ENCODE measurements at regions not wholly inside any gene's neighbourhood (a gene's known extent, or its start where the extent isn't known, plus 50 kb on each side); places are given as distances from the start of the nearest gene placed in this dataset.

DNA sequence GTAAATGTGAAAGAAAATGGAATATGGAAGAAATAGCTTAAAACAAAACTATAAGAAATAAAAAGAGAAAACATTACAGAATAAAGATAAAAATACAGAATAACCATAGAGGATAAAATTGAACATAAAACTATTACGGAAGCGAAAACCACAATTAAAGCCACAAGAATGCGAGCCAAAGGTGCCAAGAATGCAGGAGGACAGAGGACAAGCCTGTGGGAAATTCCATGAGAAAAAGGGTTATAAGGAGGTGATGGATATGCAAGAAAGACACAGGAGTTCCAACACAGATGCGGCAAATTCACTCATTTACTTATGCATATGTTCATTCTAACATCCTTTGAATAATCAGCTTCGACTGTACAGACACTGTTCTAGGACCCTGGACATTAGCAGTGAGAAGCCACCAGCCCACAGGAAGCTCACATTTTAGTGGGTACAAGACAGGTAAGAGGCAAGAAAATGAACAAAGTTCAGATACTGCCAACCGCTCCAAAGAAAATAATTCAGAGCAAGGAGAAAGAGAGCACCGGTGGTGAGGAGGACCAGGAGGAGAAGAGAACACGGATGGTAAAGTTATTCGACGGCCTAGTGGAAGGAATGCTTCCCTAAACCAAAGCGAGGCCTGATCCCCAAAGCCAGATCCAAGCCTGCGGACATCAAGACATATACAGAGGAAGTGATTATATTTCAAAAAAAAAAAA lies 213.7 kb upstream of the MGMT start:
- no TSS peak for BruUV-seq (replicated peaks)
- WGBS (ENCODE audit: low lambda C conversion rate) = 27% methylated on average over 12 of the region's 12 CpGs
- H4K20me1 ChIP-seq (ENCODE audit: insufficient read depth, low read length) = no peaks in the 10 kb centered on the region
- no peak overlapping the region for H3K9ac ChIP-seq (ENCODE audit: insufficient read depth, low read depth, low read length)
- H3K79me2 ChIP-seq (ENCODE audit: insufficient read depth, low read length) = no peaks in the 10 kb centered on the region
- in situ Hi-C loops (cut with HindIII; ENCODE audit: extremely low pct_ligation_motif_present, low pct_unique_long_range_greater_than_20kb) (no loop called here), intact Hi-C loops (cut with micrococcal nuclease; ENCODE audit: unreplicated experiment) (loop anchor here (10.0 kb wide), 1 partner anchor 169 kb away; no protein-coding TSS in a partner anchor)
- no peaks in the 10 kb centered on the region for H3K4me1 ChIP-seq (ENCODE audit: insufficient read depth, low read length)
- no peak overlapping the region for H3K4me2 ChIP-seq (ENCODE audit: low read depth, low read length)
- ATAC-seq = no peak
- POLR2A ChIA-PET = no interaction called here
- no peak overlapping the region for H2AFZ ChIP-seq (ENCODE audit: low read length)
- CTCF ChIA-PET (ENCODE audit: low intra/inter-chr PET ratio, low total read pairs) = no interaction called here
- DNase-seq (ENCODE audit: low spot score) = no peak
- no peak overlapping the region for H3K27ac ChIP-seq (ENCODE audit: extremely low read length, insufficient read depth, low read length)
- no peaks in the 10 kb centered on the region for H3K36me3 ChIP-seq (replicated peaks in 1 of 2; ENCODE audit: control insufficient read depth in 1 of 2, insufficient read depth in 2 of 2, low read length in 2 of 2)
- no peak for FAIRE-seq
- H3K9me3 ChIP-seq (ENCODE audit: low read length) = no peaks in the 10 kb centered on the region
- peak; percentile 29 for TF ChIP-seq TEAD3 (CRISPR knock-in tag; optimal IDR thresholded peaks at IDR 0.05; ENCODE audit: borderline replicate concordance)
- no peak for TF ChIP-seq AHDC1 (CRISPR knock-in tag; IDR thresholded peaks at IDR 0.05; ENCODE audit: borderline replicate concordance)
- no peak overlapping the region for H3K4me3 ChIP-seq (replicated peaks in 1 of 3; ENCODE audit: insufficient read depth in 1 of 3, low read depth in 2 of 3, low read length in 3 of 3)
- H3K27me3 ChIP-seq (ENCODE audit: control insufficient read depth in 1 of 2, insufficient read depth in 2 of 2, low read length in 2 of 2) = peaks cover 0 to 23% of the 10 kb centered on the region in 2 experiments; a peak in 2 of 5 replicates

All from HepG2 (cell line).